H1 (cell line): ENCODE measurements at regions not wholly inside any gene's neighbourhood (a gene's known extent, or its start where the extent isn't known, plus 50 kb on each side); places are given as distances from the start of the nearest gene placed in this dataset.

Experiments used
- KDM1A ChIP-seq: fragments of 200-600, 300-600 bp; sonication (generic); IDR thresholded peaks from 2 replicates; pipeline ENCODE4 v1.7.1; 2016; ENCODE audit warnings: mild to moderate bottlenecking, low read length, borderline replicate concordance
- SRF ChIP-seq: IDR thresholded peaks from 2 replicates; pipeline ENCODE4 v1.6.1; 2011; ENCODE audit warnings: mild to moderate bottlenecking, low read depth, low read length, moderate library complexity

DNA sequence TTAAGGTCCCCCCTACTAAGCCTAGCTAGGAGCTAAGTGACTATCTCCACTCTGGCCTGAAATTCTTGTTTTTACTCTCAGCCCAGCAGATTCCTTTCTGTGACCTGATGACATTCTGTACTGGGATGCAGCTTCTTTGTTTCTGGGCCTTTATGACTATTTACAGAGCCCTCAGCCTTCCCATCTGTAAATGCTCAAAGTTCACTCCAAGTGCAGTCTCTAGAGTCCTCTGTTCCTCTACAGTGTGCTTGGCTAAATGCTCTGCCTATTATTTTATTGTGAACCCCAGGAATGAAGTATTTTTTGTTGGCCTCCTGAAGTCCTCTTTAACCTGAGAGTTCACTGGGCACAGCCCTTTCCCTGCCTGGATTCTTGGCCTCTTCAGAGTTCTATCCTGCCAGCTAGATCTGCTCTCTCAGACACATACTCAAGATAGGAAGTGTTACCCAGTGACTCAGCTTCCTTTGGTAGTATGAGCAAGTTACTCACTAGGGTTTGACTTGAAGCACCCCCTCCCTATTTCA lies 278.1 kb upstream of the P2RY1 start (continued):
- TF ChIP-seq KDM1A (no peak), SRF (no peak)
